ENCODE measurements at regions not wholly inside any gene's neighbourhood (a gene's known extent, or its start where the extent isn't known, plus 50 kb on each side); places are given as distances from the start of the nearest gene placed in this dataset.

DNA sequence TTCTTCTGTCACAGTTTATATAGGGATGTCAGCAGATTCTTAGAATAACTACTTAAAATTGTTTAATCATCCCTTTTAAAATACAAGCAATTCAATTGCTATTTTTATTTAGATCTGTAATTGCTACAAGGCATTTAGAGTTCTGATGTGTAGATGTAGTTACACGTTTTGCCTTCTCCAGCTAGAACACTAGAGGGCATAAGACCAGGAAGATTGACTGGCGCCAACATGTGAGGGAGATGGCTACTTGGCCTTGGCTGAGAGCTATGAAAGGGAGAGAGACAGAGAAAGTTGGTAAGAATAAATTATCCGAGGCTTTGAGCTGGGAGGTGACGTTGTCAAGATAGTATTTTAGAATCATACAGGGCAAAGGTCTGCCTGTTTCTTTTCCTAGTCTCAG lies 563.7 kb upstream of the PRKX start:
- FAIRE-seq = no peak

DNA sequence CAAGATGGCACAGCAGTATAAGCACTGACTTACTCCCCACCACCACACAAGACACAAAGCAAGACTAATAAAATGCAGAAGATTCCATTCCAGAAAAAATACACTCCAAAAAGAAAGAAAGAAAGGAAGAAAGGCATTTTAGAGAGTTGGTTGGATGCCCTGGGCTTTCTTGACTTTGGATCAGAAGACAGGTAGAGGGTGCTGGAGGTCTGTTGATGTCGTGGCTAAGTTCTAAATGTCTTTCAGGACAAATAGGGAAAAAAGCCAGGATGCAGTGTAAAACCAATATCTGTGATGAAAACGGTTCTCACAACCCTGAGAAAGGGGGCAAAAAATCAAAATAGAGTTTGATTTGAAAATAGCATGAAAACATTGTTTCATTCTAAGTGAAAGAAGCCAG lies 555.2 kb upstream of the PRKX start:
- Mint-ChIP-seq H3K36me3 (ENCODE audit: low read depth, unreplicated experiment) (no peaks in the 10 kb centered on the region), H3K9me3 (ENCODE audit: unreplicated experiment) (no peaks in the 10 kb centered on the region), H3K4me1 (ENCODE audit: low read depth, unreplicated experiment) (no peaks in the 10 kb centered on the region), H3K4me3 (ENCODE audit: unreplicated experiment) (no peak overlapping the region), H3K27me3 (ENCODE audit: low read depth, unreplicated experiment) (no peaks in the 10 kb centered on the region), H3K27ac (ENCODE audit: unreplicated experiment) (no peak overlapping the region)
- Histone ChIP-seq H3K79me2 (ENCODE audit: insufficient read depth, low read length) (no peaks in the 10 kb centered on the region), H3K27me3 (ENCODE audit: insufficient read depth, low read length) (no peaks in the 10 kb centered on the region), H3K9ac (ENCODE audit: low read length) (no peak overlapping the region), H2AFZ (ENCODE audit: low read depth, low read length) (no peak overlapping the region), H3K4me3 (ENCODE audit: insufficient read depth, low read depth, low read length) (no peak overlapping the region), H3K36me3 (ENCODE audit: insufficient read depth, low read length) (no peaks in the 10 kb centered on the region), H3K4me1 (ENCODE audit: insufficient read depth, low read length) (no peaks in the 10 kb centered on the region), H3K27ac (ENCODE audit: low read depth, low read length) (no peak overlapping the region), H3K9me3 (ENCODE audit: insufficient read depth, low read depth, low read length) (no peaks in the 10 kb centered on the region), H3K4me2 (ENCODE audit: low read length) (no peak overlapping the region), H4K20me1 (ENCODE audit: insufficient read depth, low read length) (no peaks in the 10 kb centered on the region)
- FAIRE-seq (peak; percentile 64), DNase-seq (ENCODE audit: low read depth) (no peak)
- no peak for TF ChIP-seq EZH2 (IDR thresholded peaks at IDR 0.05; ENCODE audit: insufficient read depth, low read length)
- TF ChIP-seq, protein P1, sequence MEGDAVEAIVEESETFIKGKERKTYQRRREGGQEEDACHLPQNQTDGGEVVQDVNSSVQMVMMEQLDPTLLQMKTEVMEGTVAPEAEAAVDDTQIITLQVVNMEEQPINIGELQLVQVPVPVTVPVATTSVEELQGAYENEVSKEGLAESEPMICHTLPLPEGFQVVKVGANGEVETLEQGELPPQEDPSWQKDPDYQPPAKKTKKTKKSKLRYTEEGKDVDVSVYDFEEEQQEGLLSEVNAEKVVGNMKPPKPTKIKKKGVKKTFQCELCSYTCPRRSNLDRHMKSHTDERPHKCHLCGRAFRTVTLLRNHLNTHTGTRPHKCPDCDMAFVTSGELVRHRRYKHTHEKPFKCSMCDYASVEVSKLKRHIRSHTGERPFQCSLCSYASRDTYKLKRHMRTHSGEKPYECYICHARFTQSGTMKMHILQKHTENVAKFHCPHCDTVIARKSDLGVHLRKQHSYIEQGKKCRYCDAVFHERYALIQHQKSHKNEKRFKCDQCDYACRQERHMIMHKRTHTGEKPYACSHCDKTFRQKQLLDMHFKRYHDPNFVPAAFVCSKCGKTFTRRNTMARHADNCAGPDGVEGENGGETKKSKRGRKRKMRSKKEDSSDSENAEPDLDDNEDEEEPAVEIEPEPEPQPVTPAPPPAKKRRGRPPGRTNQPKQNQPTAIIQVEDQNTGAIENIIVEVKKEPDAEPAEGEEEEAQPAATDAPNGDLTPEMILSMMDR (IDR thresholded peaks at IDR 0.05; ENCODE audit: insufficient read depth, low read depth, low read length) = no peak

More for the DNA sequence above, 563.7 kb upstream of the PRKX start:
- H3K27ac Mint-ChIP-seq (ENCODE audit: unreplicated experiment) = no peak overlapping the region
- no peaks in the 10 kb centered on the region for H3K4me1 Mint-ChIP-seq (ENCODE audit: low read depth, unreplicated experiment)
- Histone ChIP-seq H2AFZ (ENCODE audit: low read depth, low read length) (no peak overlapping the region), H3K27ac (ENCODE audit: low read depth, low read length) (no peak overlapping the region), H4K20me1 (ENCODE audit: insufficient read depth, low read length) (no peaks in the 10 kb centered on the region), H3K79me2 (ENCODE audit: insufficient read depth, low read length) (no peaks in the 10 kb centered on the region), H3K9ac (ENCODE audit: low read length) (no peak overlapping the region), H3K4me3 (ENCODE audit: insufficient read depth, low read depth, low read length) (no peak overlapping the region), H3K4me1 (ENCODE audit: insufficient read depth, low read length) (no peaks in the 10 kb centered on the region), H3K4me2 (ENCODE audit: low read length) (no peak overlapping the region), H3K36me3 (ENCODE audit: insufficient read depth, low read length) (no peaks in the 10 kb centered on the region), H3K27me3 (ENCODE audit: insufficient read depth, low read length) (no peaks in the 10 kb centered on the region), H3K9me3 (ENCODE audit: insufficient read depth, low read depth, low read length) (no peaks in the 10 kb centered on the region)
- H3K9me3 Mint-ChIP-seq (ENCODE audit: unreplicated experiment) = no peaks in the 10 kb centered on the region
- no peak overlapping the region for H3K4me3 Mint-ChIP-seq (ENCODE audit: unreplicated experiment)
- TF ChIP-seq, protein P1 (IDR thresholded peaks at IDR 0.05; ENCODE audit: insufficient read depth, low read depth, low read length) = no peak
- TF ChIP-seq EZH2 (IDR thresholded peaks at IDR 0.05; ENCODE audit: insufficient read depth, low read length) = no peak
- no peak for DNase-seq (ENCODE audit: low read depth)
- H3K36me3 Mint-ChIP-seq (ENCODE audit: low read depth, unreplicated experiment) = no peaks in the 10 kb centered on the region
- H3K27me3 Mint-ChIP-seq (ENCODE audit: low read depth, unreplicated experiment) = no peaks in the 10 kb centered on the region

DNA sequence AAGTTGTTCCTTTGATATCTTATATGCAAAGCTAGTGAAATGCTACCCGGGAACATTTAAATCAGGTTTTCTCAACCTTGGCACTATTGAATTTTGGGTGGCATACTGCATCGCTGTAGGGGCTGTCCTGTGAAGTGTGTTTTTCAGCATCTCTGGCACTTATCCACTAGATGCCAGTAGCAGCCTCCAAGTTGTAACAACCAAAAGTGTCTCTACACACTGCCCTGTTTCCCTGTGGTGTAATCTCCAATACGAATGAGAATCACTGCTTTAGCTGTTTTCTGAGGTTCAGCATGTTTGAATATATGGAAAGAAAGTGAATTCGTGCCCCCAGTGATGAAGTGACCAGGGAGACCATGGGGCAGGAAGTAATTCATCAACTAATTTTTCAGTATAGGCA lies 551.6 kb upstream of the PRKX start:
- FAIRE-seq = peak; percentile 75

More for the DNA sequence above, 551.6 kb upstream of the PRKX start:
- Mint-ChIP-seq H3K4me3 (ENCODE audit: unreplicated experiment) (no peak overlapping the region), H3K27me3 (ENCODE audit: low read depth, unreplicated experiment) (no peaks in the 10 kb centered on the region), H3K9me3 (ENCODE audit: unreplicated experiment) (no peaks in the 10 kb centered on the region), H3K27ac (ENCODE audit: unreplicated experiment) (no peak overlapping the region), H3K36me3 (ENCODE audit: low read depth, unreplicated experiment) (no peaks in the 10 kb centered on the region), H3K4me1 (ENCODE audit: low read depth, unreplicated experiment) (peaks cover 3% of the 10 kb centered on the region)
- no peak for TF ChIP-seq EZH2 (IDR thresholded peaks at IDR 0.05; ENCODE audit: insufficient read depth, low read length)
- TF ChIP-seq, protein P1 (IDR thresholded peaks at IDR 0.05; ENCODE audit: insufficient read depth, low read depth, low read length) = no peak
- no peaks in the 10 kb centered on the region for H3K27me3 ChIP-seq (ENCODE audit: insufficient read depth, low read length)
- H3K27ac ChIP-seq (ENCODE audit: low read depth, low read length) = no peak overlapping the region
- no peak overlapping the region for H3K4me3 ChIP-seq (ENCODE audit: insufficient read depth, low read depth, low read length)
- no peak overlapping the region for H3K9ac ChIP-seq (ENCODE audit: low read length)
- H4K20me1 ChIP-seq (ENCODE audit: insufficient read depth, low read length) = no peaks in the 10 kb centered on the region
- H2AFZ ChIP-seq (ENCODE audit: low read depth, low read length) = no peak overlapping the region
- no peak for DNase-seq (ENCODE audit: low read depth)
- H3K9me3 ChIP-seq (ENCODE audit: insufficient read depth, low read depth, low read length) = no peaks in the 10 kb centered on the region
- H3K4me1 ChIP-seq (ENCODE audit: insufficient read depth, low read length) = no peaks in the 10 kb centered on the region
- H3K79me2 ChIP-seq (ENCODE audit: insufficient read depth, low read length) = no peaks in the 10 kb centered on the region
- H3K36me3 ChIP-seq (ENCODE audit: insufficient read depth, low read length) = no peaks in the 10 kb centered on the region
- no peak overlapping the region for H3K4me2 ChIP-seq (ENCODE audit: low read length)

Data from astrocyte (in vitro differentiated cells and primary cell).